HS-5 (cell line): ENCODE measurements at regions not wholly inside any gene's neighbourhood (a gene's known extent, or its start where the extent isn't known, plus 50 kb on each side); places are given as distances from the start of the nearest gene placed in this dataset.
"Not testable (repeated sequence)": the region's sequence is repeated elsewhere in the genome, so short reads cannot be mapped to it uniquely, and the experiment has no call there.

Source experiments
- DNase-seq: peaks from one replicate; pipeline ENCODE4 v3.0.0-alpha.2; 2012; ENCODE audit warnings: low read depth

GRCh38 chr3:144754076-144754783, 782.6 kb downstream of the DIPK2A start:
- no peak for DNase-seq

GRCh38 chr3:144756704-144757440, 785.2 kb downstream of the DIPK2A start:
- no peak for DNase-seq

- no peak for DNase-seq
Observed at GRCh38 chr3:144760831-144761230, 789.2 kb downstream of the DIPK2A start.

GRCh38 chr3:144762091-144762490, 790.5 kb downstream of the DIPK2A start:
- no peak for DNase-seq

- DNase-seq: no peak
Observed at GRCh38 chr3:144763878-144764454, 792.3 kb downstream of the DIPK2A start.

GRCh38 chr3:144770281-144770680, 798.7 kb downstream of the DIPK2A start:
- no peak for DNase-seq

- peak; percentile 26 for DNase-seq
Observed at GRCh38 chr3:144770915-144771351, 799.3 kb downstream of the DIPK2A start.

GRCh38 chr3:144771381-144771870, 799.8 kb downstream of the DIPK2A start:
- DNase-seq: peak; percentile 56

GRCh38 chr3:144772372-144772771, 800.7 kb downstream of the DIPK2A start:
- no peak for DNase-seq

GRCh38 chr3:144773350-144773749, 801.7 kb downstream of the DIPK2A start:
- DNase-seq: no peak

GRCh38 chr3:144774897-144775296, 803.3 kb downstream of the DIPK2A start:
- peak; percentile 81 for DNase-seq

- no peak for DNase-seq
Observed at GRCh38 chr3:144775551-144775950, 803.9 kb downstream of the DIPK2A start.

GRCh38 chr3:144777906-144778305, 806.3 kb downstream of the DIPK2A start:
- no peak for DNase-seq

GRCh38 chr3:144791034-144791433, 819.4 kb downstream of the DIPK2A start:
- no peak for DNase-seq

GRCh38 chr3:144801890-144802289, 830.3 kb downstream of the DIPK2A start:
- DNase-seq: no peak

- DNase-seq: no peak
Observed at GRCh38 chr3:144809380-144809779, 837.8 kb downstream of the DIPK2A start.

GRCh38 chr3:144810160-144810559, 838.5 kb downstream of the DIPK2A start:
- DNase-seq: no peak

- DNase-seq: no peak
Observed at GRCh38 chr3:144815655-144816054, 844.0 kb downstream of the DIPK2A start.

GRCh38 chr3:144816323-144816722, 844.7 kb downstream of the DIPK2A start:
- DNase-seq: no peak

- no peak for DNase-seq
Observed at GRCh38 chr3:144818973-144819372, 847.4 kb downstream of the DIPK2A start.

GRCh38 chr3:144820232-144820631, 848.6 kb downstream of the DIPK2A start:
- not testable (repeated sequence) for DNase-seq

- DNase-seq: no peak
Observed at GRCh38 chr3:144820726-144821125, 849.1 kb downstream of the DIPK2A start.

GRCh38 chr3:144821583-144821982, 850.0 kb downstream of the DIPK2A start:
- peak; percentile 74 for DNase-seq
